IMR-90 (cell line): ENCODE measurements at regions not wholly inside any gene's neighbourhood (a gene's known extent, or its start where the extent isn't known, plus 50 kb on each side); places are given as distances from the start of the nearest gene placed in this dataset.

Experiments
- ATAC-seq: fragments of 200-7000 bp; cut with Tn5 transposase; 2 replicates; pipeline ENCODE4 v1.9.1; 2020; ENCODE audit warnings: low read depth, mild to moderate bottlenecking, moderate library complexity
- BruUV-seq: library from RNA; stranded (reverse); fragments of 400-500 nt; replicated peaks from 2 replicates; lab custom pipeline; 2021; lab: Mats Ljungman, UMichigan
- CTCF ChIA-PET: fragments of 300-600 bp; formaldehyde crosslinking; extraction: SDS; loops from one replicate; lab custom pipeline; 2021; ENCODE audit warnings: antibody characterized with exemption; lab: Yijun Ruan, JAX
- POLR2A ChIA-PET: fragments of 300-600 bp; sonication (Branson Sonifier 250); formaldehyde crosslinking; loops from one replicate; lab custom pipeline; 2022; ENCODE audit warnings: antibody characterized with exemption; ENCODE audit not compliant: unreplicated experiment; lab: Charles Lee
- DNase-seq: peaks from one replicate; pipeline ENCODE4 v3.0.0; 2013
- H2AFZ ChIP-seq: replicated peaks from 2 replicates; pipeline ENCODE3; 2013; ENCODE audit warnings: low read length, mild to moderate bottlenecking; ENCODE audit not compliant: poor library complexity
- H2AK5ac ChIP-seq: 2 replicates; pipeline ENCODE4 v1.6.1; 2013; ENCODE audit warnings: low read depth, low read length, inconsistent platforms
- H2AK9ac ChIP-seq: replicated peaks from 2 replicates; pipeline ENCODE3; 2013; ENCODE audit warnings: mild to moderate bottlenecking, low read depth, low read length, moderate library complexity; ENCODE audit not compliant: poor library complexity
- H2BK120ac ChIP-seq: 2 replicates; pipeline ENCODE4 v1.6.1; 2013; ENCODE audit warnings: low read depth, low read length, inconsistent platforms
- H2BK15ac ChIP-seq: 3 replicates; pipeline ENCODE4 v1.6.1; 2013; ENCODE audit warnings: low read depth, low read length, inconsistent platforms
- H2BK20ac ChIP-seq: 2 replicates; pipeline ENCODE4 v1.6.1; 2013; ENCODE audit warnings: low read depth, mild to moderate bottlenecking, inconsistent platforms, low read length, moderate library complexity
- H2BK5ac ChIP-seq: 2 replicates; pipeline ENCODE4 v1.6.1; 2013; ENCODE audit warnings: mild to moderate bottlenecking, low read depth, low read length, inconsistent platforms; ENCODE audit not compliant: poor library complexity, severe bottlenecking
- H3K14ac ChIP-seq: replicated peaks from 2 replicates; pipeline ENCODE4 v1.6.1; 2013; ENCODE audit warnings: low read depth, low read length, inconsistent platforms
- H3K18ac ChIP-seq: 2 replicates; pipeline ENCODE4 v1.6.1; 2013; ENCODE audit warnings: low read depth, low read length, control low read depth
- H3K23ac ChIP-seq: 2 replicates; pipeline ENCODE4 v1.6.1; 2013; ENCODE audit warnings: low read depth, low read length, inconsistent platforms
- H3K27ac ChIP-seq: 2 replicates; pipeline ENCODE4 v1.5.1; 2013; ENCODE audit warnings: mild to moderate bottlenecking, control low read depth, low read length; ENCODE audit not compliant: insufficient read depth
- H3K27me3 ChIP-seq: 2 replicates; pipeline ENCODE4 v1.6.1; 2013; ENCODE audit warnings: low read length; ENCODE audit not compliant: control insufficient read depth, insufficient read depth
- H3K36me3 ChIP-seq: 2 replicates; pipeline ENCODE4 v1.6.1; 2013; ENCODE audit warnings: low read length, mixed read lengths; ENCODE audit not compliant: control insufficient read depth, insufficient read depth
- H3K4ac ChIP-seq: 2 replicates; pipeline ENCODE4 v1.6.1; 2013; ENCODE audit warnings: low read depth, low read length, inconsistent platforms
- H3K4me1 ChIP-seq: 2 replicates; pipeline ENCODE4 v1.6.1; 2013; ENCODE audit warnings: low read length, mixed read lengths; ENCODE audit not compliant: control insufficient read depth, insufficient read depth
- H3K4me2 ChIP-seq: 2 replicates; pipeline ENCODE4 v1.6.1; 2013; ENCODE audit warnings: low read depth, mild to moderate bottlenecking, control low read depth, low read length, moderate library complexity
- H3K4me3 ChIP-seq: 2 replicates; pipeline ENCODE4 v1.5.1; 2013; ENCODE audit warnings: low read depth, mild to moderate bottlenecking, control low read depth, low read length, moderate library complexity; ENCODE audit not compliant: insufficient read depth
- H3K56ac ChIP-seq: 2 replicates; pipeline ENCODE4 v1.6.1; 2013; ENCODE audit warnings: low read length, inconsistent platforms; ENCODE audit not compliant: insufficient read depth; ENCODE audit errors: extremely low read depth
- H3K79me1 ChIP-seq, 2 experiments: 2 replicates each; pipeline ENCODE4 v1.6.1; 2013; ENCODE audit warnings: low read length in 2 of 2, inconsistent platforms in 1 of 2, low read depth in 1 of 2
- H3K9ac ChIP-seq: 2 replicates; pipeline ENCODE4 v1.6.1; 2013; ENCODE audit warnings: low read depth, low read length, control low read depth
- H3K9me1 ChIP-seq: 2 replicates; pipeline ENCODE4 v1.6.1; 2013; ENCODE audit warnings: low read length, inconsistent platforms; ENCODE audit not compliant: insufficient read depth
- H3K9me3 ChIP-seq: 2 replicates; pipeline ENCODE4 v1.6.1; 2013; ENCODE audit warnings: low read length; ENCODE audit not compliant: control insufficient read depth, insufficient read depth
- H4K20me1 ChIP-seq: 2 replicates; pipeline ENCODE4 v1.6.1; 2013; ENCODE audit warnings: low read length, inconsistent platforms; ENCODE audit not compliant: insufficient read depth
- H4K5ac ChIP-seq: 2 replicates; pipeline ENCODE4 v1.6.1; 2013; ENCODE audit warnings: mild to moderate bottlenecking, low read depth, low read length, control low read depth
- H4K8ac ChIP-seq, 2 experiments: 2 replicates each; pipeline ENCODE4 v1.6.1; 2013; ENCODE audit warnings: low read depth in 2 of 2, low read length in 2 of 2, control low read depth in 1 of 2, inconsistent platforms in 1 of 2
- H4K91ac ChIP-seq: 2 replicates; pipeline ENCODE4 v1.6.1; 2013; ENCODE audit warnings: low read depth, low read length, inconsistent platforms; ENCODE audit not compliant: insufficient read depth
- BHLHE40 ChIP-seq: fragments of 150-350 bp; IDR thresholded peaks from 2 replicates; pipeline ENCODE4 v1.6.1; 2016; ENCODE audit warnings: mild to moderate bottlenecking, low read depth, low read length
- CEBPB ChIP-seq: IDR thresholded peaks from 2 replicates; pipeline ENCODE4 v1.6.1; 2012; ENCODE audit warnings: low read depth, low read length, improper control_type of control experiment
- CHD1 ChIP-seq: IDR thresholded peaks from 2 replicates; pipeline ENCODE4 v1.6.1; 2012; ENCODE audit warnings: low read depth, low read length, improper control_type of control experiment
- FOS ChIP-seq: fragments of 150-350 bp; IDR thresholded peaks from 2 replicates; pipeline ENCODE4 v1.6.1; 2016; ENCODE audit warnings: low read depth, low read length
- MAFK ChIP-seq: IDR thresholded peaks from 2 replicates; pipeline ENCODE4 v1.6.1; 2012; ENCODE audit warnings: low read depth, low read length, improper control_type of control experiment
- MAZ ChIP-seq: IDR thresholded peaks from 2 replicates; pipeline ENCODE4 v1.6.1; 2012; ENCODE audit warnings: low read depth, mild to moderate bottlenecking, low read length, improper control_type of control experiment, moderate library complexity, borderline replicate concordance
- MXI1 ChIP-seq: IDR thresholded peaks from 2 replicates; pipeline ENCODE4 v1.6.1; 2012; ENCODE audit warnings: low read depth, mild to moderate bottlenecking, low read length, moderate library complexity, borderline replicate concordance
- NFE2L2 ChIP-seq: fragments of 150-350 bp; IDR thresholded peaks from 2 replicates; pipeline ENCODE4 v1.6.1; 2016; ENCODE audit warnings: low read depth, mild to moderate bottlenecking, low read length
- POLR2A ChIP-seq: IDR thresholded peaks from 2 replicates; pipeline ENCODE4 v1.6.1; 2012; ENCODE audit warnings: mild to moderate bottlenecking, low read depth, low read length
- RAD21 ChIP-seq: IDR thresholded peaks from 2 replicates; pipeline ENCODE4 v1.6.1; 2012; ENCODE audit warnings: low read length, improper control_type of control experiment
- RCOR1 ChIP-seq: IDR thresholded peaks from 2 replicates; pipeline ENCODE4 v1.6.1; 2012; ENCODE audit warnings: mild to moderate bottlenecking, low read length, improper control_type of control experiment; ENCODE audit not compliant: insufficient replicate concordance
- RFX5 ChIP-seq: IDR thresholded peaks from 2 replicates; pipeline ENCODE4 v1.8.0; 2012; ENCODE audit warnings: low read depth, mild to moderate bottlenecking, low read length, moderate library complexity
- SMC3 ChIP-seq: fragments of 150-350 bp; IDR thresholded peaks from 2 replicates; pipeline ENCODE4 v1.6.1; 2016; ENCODE audit warnings: low read depth, mild to moderate bottlenecking, antibody characterized with exemption, low read length, moderate library complexity
- WGBS, 2 experiments: methylation state at CpG; one replicate each; pipeline versions ENCODE4 v1.1.5 to v1.1.7; 2013; ENCODE audit warnings: missing lambda C conversion rate in 2 of 2; ENCODE audit not compliant: insufficient read length in 1 of 2; ENCODE audit errors: extremely low coverage in 2 of 2; 5-methylcytosine and 5-hydroxymethylcytosine counted together
- dilution Hi-C: fragments of 300-500 bp; cut with HindIII; formaldehyde crosslinking; loops from one replicate; pipeline ENCODE4 v1.14.3; 2018; ENCODE audit warnings: low sequenced_read_pairs; ENCODE audit not compliant: unreplicated experiment
- in situ Hi-C: fragments of 300-500 bp; cut with MboI; formaldehyde crosslinking; loops from 3 replicates; pipeline ENCODE4 v1.14.3; 2019; ENCODE audit warnings: low sequenced_read_pairs, inconsistent platforms, mixed read lengths
- intact Hi-C: fragments of 100-400 bp; cut with micrococcal nuclease; formaldehyde crosslinking; loops from 2 replicates; pipeline ENCODE4 v1.10.0; 2022
- TF ChIP-seq, protein P1 (sequence below): conservative IDR thresholded peaks from 2 replicates; pipeline ENCODE4 v1.5.1; 2012; ENCODE audit warnings: mild to moderate bottlenecking, low read depth, low read length, improper control_type of control experiment
- TF ChIP-seq, protein P2 (sequence below): fragments of 150-350 bp; IDR thresholded peaks from 2 replicates; pipeline ENCODE4 v1.6.1; 2016; ENCODE audit warnings: low read depth, mild to moderate bottlenecking, low read length, moderate library complexity, borderline replicate concordance
- TF ChIP-seq, protein P3 (sequence below): fragments of 150-350 bp; IDR thresholded peaks from 2 replicates; pipeline ENCODE4 v1.6.1; 2017; ENCODE audit warnings: mild to moderate bottlenecking, antibody characterized with exemption, low read length, low read depth

DNA sequence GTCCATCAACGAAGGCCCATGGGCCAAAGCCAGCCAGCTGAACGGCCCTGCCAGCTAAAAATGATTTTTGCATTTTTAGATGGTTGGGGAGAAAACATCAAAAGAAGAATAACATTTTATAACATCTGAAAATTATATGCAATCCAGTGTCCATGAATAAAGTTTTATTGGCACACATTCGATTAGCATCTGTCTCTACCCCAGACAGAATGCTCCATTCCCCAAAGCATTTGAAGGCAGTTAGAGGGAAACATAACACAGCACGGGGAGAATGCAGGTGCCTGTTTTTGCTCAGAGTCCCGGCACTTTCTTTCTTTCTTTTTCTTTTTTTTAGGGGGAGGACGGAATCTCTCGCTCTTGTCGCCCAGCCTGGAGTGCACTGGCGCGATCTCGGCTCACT, 110.7 kb downstream of the ZNF664 start:
- Histone ChIP-seq H4K91ac (no peak overlapping the region), H3K36me3 (no peaks in the 10 kb centered on the region), H2BK5ac (no peak overlapping the region), H2BK120ac (no peak overlapping the region), H4K20me1 (no peaks in the 10 kb centered on the region), H3K79me1 (no peaks in the 10 kb centered on the region), H3K4me1 (no peaks in the 10 kb centered on the region; the same call in 1 of the 2 replicates), H4K8ac (no peak overlapping the region), H3K56ac (no peak overlapping the region), H2BK15ac (no peak overlapping the region), H2AK5ac (no peak overlapping the region), H3K4ac (no peak overlapping the region), H4K5ac (no peak overlapping the region), H3K18ac (no peak overlapping the region), H3K27ac (no peak overlapping the region), H3K9me1 (no peaks in the 10 kb centered on the region), H2BK20ac (no peak overlapping the region), H3K4me2 (no peak overlapping the region), H3K9me3 (no peaks in the 10 kb centered on the region), H2AK9ac (no peak overlapping the region), H3K27me3 (peaks cover 3% of the 10 kb centered on the region), H2AFZ (no peak overlapping the region), H3K4me3 (no peak overlapping the region), H3K9ac (no peak overlapping the region), H3K14ac (no peak overlapping the region), H3K23ac (no peak overlapping the region)
- ATAC-seq (no peak), DNase-seq (no peak)
- 40% methylated on average over 3 of the region's 11 CpGs; no CpG with 5 or more reads in 1 of the 2 experiments for WGBS, 2 experiments
- CTCF ChIA-PET: no interaction called here
- dilution Hi-C loops: no loop called here
- no TSS peak for BruUV-seq
- TF ChIP-seq MAFK: no peak
- TF ChIP-seq RAD21: no peak
- TF ChIP-seq, protein P1, sequence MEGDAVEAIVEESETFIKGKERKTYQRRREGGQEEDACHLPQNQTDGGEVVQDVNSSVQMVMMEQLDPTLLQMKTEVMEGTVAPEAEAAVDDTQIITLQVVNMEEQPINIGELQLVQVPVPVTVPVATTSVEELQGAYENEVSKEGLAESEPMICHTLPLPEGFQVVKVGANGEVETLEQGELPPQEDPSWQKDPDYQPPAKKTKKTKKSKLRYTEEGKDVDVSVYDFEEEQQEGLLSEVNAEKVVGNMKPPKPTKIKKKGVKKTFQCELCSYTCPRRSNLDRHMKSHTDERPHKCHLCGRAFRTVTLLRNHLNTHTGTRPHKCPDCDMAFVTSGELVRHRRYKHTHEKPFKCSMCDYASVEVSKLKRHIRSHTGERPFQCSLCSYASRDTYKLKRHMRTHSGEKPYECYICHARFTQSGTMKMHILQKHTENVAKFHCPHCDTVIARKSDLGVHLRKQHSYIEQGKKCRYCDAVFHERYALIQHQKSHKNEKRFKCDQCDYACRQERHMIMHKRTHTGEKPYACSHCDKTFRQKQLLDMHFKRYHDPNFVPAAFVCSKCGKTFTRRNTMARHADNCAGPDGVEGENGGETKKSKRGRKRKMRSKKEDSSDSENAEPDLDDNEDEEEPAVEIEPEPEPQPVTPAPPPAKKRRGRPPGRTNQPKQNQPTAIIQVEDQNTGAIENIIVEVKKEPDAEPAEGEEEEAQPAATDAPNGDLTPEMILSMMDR: no peak
- no peak for TF ChIP-seq POLR2A
- TF ChIP-seq, protein P2, sequence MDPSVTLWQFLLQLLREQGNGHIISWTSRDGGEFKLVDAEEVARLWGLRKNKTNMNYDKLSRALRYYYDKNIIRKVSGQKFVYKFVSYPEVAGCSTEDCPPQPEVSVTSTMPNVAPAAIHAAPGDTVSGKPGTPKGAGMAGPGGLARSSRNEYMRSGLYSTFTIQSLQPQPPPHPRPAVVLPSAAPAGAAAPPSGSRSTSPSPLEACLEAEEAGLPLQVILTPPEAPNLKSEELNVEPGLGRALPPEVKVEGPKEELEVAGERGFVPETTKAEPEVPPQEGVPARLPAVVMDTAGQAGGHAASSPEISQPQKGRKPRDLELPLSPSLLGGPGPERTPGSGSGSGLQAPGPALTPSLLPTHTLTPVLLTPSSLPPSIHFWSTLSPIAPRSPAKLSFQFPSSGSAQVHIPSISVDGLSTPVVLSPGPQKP: no peak
- no peak for TF ChIP-seq MXI1
- TF ChIP-seq RFX5: no peak
- no peak for TF ChIP-seq CHD1
- no peak for TF ChIP-seq SMC3
- TF ChIP-seq RCOR1: no peak
- no peak for TF ChIP-seq FOS
- no peak for TF ChIP-seq NFE2L2
- TF ChIP-seq, protein P3, sequence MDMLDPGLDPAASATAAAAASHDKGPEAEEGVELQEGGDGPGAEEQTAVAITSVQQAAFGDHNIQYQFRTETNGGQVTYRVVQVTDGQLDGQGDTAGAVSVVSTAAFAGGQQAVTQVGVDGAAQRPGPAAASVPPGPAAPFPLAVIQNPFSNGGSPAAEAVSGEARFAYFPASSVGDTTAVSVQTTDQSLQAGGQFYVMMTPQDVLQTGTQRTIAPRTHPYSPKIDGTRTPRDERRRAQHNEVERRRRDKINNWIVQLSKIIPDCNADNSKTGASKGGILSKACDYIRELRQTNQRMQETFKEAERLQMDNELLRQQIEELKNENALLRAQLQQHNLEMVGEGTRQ: no peak
- no peak for TF ChIP-seq BHLHE40
- TF ChIP-seq MAZ: no peak
- TF ChIP-seq CEBPB: no peak
- in situ Hi-C loops: no loop called here
- intact Hi-C loops: no loop called here
- POLR2A ChIA-PET: no interaction called here
